Tibial artery (tissue), 4 donors: ENCODE measurements at regions not wholly inside any gene's neighbourhood (a gene's known extent, or its start where the extent isn't known, plus 50 kb on each side); places are given as distances from the start of the nearest gene placed in this dataset.

Experiments used
- DNase-seq, 2 donors: peaks; one replicate each; pipeline ENCODE4 v3.0.0-alpha.2; 2019
- H3K27ac ChIP-seq, 2 donors: fragments of 200-600 bp; sonication (generic) in 1 of 2; 1 replicate in 1 of 2; 2 replicates in 1 of 2; pipeline ENCODE4 v1.5.1; 2018 to 2019; ENCODE audit warnings: mild to moderate bottlenecking in 1 of 2
- H3K27me3 ChIP-seq, 2 donors: fragments of 200-600 bp; sonication (generic) in 1 of 2; one replicate each; pipeline versions ENCODE4 v1.5.1 to v1.6.0; 2016 to 2019
- H3K36me3 ChIP-seq, 3 donors: fragments of 200-600 bp; sonication (generic) in 2 of 3; one replicate each; pipeline ENCODE4 v1.5.1; 2016 to 2019; ENCODE audit warnings: mild to moderate bottlenecking in 2 of 3
- H3K4me1 ChIP-seq, 4 donors: fragments of 200-600 bp; sonication (generic) in 2 of 4; 1 replicate in 3 of 4; 2 replicates in 1 of 4; pipeline ENCODE4 v1.5.1; 2016 to 2019
- H3K4me3 ChIP-seq, 2 donors: fragments of 200-600 bp; sonication (generic) in 1 of 2; 1 replicate in 1 of 2; 2 replicates in 1 of 2; pipeline ENCODE4 v1.5.1; 2018 to 2019; ENCODE audit warnings: mild to moderate bottlenecking in 2 of 2
- H3K9me3 ChIP-seq, 3 donors: fragments of 200-600 bp; sonication (generic) in 1 of 3; one replicate each; pipeline ENCODE4 v1.5.1; 2016 to 2019
- intact Hi-C: fragments of 100-400 bp; cut with DNase I; formaldehyde crosslinking; loops from one replicate; pipeline ENCODE4 v1.15.0; 2023; ENCODE audit warnings: low total_unique reads
- TF ChIP-seq, protein P1 (sequence below), 2 experiments: fragments of 200-600 bp in 1 of 2; fragments of 450-650 bp in 1 of 2; IDR thresholded peaks; one replicate each; pipeline ENCODE4 v1.5.1; 2017 to 2019; ENCODE audit warnings: antibody characterized with exemption in 2 of 2, mild to moderate bottlenecking in 1 of 2, moderate library complexity in 1 of 2

DNA sequence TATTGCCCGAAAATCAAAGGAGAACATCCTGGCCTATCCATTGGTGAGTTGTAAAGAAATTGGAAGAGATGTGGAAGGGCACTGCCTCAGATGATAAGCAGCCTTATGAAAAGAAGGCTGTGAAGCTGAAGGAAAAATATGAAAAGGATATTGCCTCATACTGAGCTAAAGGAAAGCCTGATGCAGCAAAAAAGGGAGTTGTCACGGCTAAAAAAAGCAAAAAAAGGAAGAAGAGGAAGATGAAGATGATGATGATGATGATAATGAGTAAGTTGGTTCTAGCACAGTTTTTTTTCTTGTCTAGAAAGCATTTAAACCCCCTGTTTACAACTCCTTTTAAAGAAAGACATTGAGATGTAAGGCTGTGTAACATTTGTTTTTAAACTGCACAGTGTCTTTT is 59.8 kb upstream of the ZBED3 start:
- no peaks in the 10 kb centered on the region for H3K27me3 ChIP-seq
- DNase-seq: no peak
- no peaks in the 10 kb centered on the region for H3K36me3 ChIP-seq
- no peaks in the 10 kb centered on the region for H3K9me3 ChIP-seq
- H3K4me3 ChIP-seq: no peak overlapping the region
- intact Hi-C loops: loop anchor here (5.0 kb wide), 1 partner anchor 290 kb away; no protein-coding TSS in a partner anchor
- TF ChIP-seq, protein P1, sequence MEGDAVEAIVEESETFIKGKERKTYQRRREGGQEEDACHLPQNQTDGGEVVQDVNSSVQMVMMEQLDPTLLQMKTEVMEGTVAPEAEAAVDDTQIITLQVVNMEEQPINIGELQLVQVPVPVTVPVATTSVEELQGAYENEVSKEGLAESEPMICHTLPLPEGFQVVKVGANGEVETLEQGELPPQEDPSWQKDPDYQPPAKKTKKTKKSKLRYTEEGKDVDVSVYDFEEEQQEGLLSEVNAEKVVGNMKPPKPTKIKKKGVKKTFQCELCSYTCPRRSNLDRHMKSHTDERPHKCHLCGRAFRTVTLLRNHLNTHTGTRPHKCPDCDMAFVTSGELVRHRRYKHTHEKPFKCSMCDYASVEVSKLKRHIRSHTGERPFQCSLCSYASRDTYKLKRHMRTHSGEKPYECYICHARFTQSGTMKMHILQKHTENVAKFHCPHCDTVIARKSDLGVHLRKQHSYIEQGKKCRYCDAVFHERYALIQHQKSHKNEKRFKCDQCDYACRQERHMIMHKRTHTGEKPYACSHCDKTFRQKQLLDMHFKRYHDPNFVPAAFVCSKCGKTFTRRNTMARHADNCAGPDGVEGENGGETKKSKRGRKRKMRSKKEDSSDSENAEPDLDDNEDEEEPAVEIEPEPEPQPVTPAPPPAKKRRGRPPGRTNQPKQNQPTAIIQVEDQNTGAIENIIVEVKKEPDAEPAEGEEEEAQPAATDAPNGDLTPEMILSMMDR (IDR thresholded peaks at IDR 0.05): no peak
- H3K27ac ChIP-seq: no peak overlapping the region
- H3K4me1 ChIP-seq: peaks cover 0 to 22% (median 2%) of the 10 kb centered on the region in 4 donors

DNA sequence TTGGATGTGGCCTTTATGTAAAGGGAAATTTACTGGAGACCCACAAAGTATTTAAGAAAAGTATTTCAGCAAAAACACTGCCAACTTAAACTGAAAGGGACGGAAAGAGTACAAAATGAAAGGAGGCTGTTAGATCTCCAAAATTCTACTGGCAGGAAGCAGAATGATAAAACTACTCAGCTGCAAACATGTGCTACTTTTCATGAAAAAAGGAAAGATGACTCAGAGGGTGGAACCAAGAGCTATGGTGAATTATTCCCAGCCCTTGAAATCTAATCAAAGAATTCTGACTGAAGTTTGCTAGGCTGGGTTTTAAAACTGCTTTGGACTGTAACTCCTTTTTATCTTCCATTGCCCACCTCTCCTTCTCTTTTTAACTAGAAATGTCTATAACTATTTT is 58.6 kb upstream of the ZBED3 start:
- no peak for DNase-seq
- Histone ChIP-seq H3K4me3 (no peak overlapping the region), H3K4me1 (peaks cover 0 to 22% (median 2%) of the 10 kb centered on the region in 4 donors), H3K27me3 (no peaks in the 10 kb centered on the region), H3K36me3 (no peaks in the 10 kb centered on the region), H3K27ac (peak overlapping the region; percentile 13 to 47), H3K9me3 (no peaks in the 10 kb centered on the region)
- TF ChIP-seq, protein P1 (IDR thresholded peaks at IDR 0.05): no peak
- intact Hi-C loops: loop anchor here (5.0 kb wide), 1 partner anchor 292 kb away; no protein-coding TSS in a partner anchor

DNA sequence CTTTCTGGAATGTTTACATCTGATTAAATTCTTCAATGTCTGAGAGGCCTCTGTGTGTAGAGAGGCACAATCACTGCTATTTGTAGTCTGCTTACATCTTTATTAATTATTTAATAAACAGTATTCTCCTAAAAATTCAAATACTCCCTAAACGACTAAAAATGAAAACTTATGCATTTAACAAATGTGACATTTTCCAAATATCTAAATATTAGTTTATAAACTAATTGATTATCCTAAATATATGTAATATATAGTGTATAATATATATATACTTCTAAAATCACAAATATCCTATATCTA is 57.7 kb upstream of the ZBED3 start:
- Histone ChIP-seq H3K36me3 (no peaks in the 10 kb centered on the region), H3K27ac (peak overlapping the region in 1 of 2 donors; percentile 47), H3K4me3 (no peak overlapping the region), H3K9me3 (no peaks in the 10 kb centered on the region), H3K27me3 (no peaks in the 10 kb centered on the region), H3K4me1 (peaks cover 0 to 22% (median 2%) of the 10 kb centered on the region in 4 donors)
- no peak for DNase-seq
- intact Hi-C loops: loop anchor here (5.0 kb wide), 2 partner anchors 293 to 348 kb away; partner anchors contain the start of gene WDR41
- TF ChIP-seq, protein P1 (IDR thresholded peaks at IDR 0.05): no peak

DNA sequence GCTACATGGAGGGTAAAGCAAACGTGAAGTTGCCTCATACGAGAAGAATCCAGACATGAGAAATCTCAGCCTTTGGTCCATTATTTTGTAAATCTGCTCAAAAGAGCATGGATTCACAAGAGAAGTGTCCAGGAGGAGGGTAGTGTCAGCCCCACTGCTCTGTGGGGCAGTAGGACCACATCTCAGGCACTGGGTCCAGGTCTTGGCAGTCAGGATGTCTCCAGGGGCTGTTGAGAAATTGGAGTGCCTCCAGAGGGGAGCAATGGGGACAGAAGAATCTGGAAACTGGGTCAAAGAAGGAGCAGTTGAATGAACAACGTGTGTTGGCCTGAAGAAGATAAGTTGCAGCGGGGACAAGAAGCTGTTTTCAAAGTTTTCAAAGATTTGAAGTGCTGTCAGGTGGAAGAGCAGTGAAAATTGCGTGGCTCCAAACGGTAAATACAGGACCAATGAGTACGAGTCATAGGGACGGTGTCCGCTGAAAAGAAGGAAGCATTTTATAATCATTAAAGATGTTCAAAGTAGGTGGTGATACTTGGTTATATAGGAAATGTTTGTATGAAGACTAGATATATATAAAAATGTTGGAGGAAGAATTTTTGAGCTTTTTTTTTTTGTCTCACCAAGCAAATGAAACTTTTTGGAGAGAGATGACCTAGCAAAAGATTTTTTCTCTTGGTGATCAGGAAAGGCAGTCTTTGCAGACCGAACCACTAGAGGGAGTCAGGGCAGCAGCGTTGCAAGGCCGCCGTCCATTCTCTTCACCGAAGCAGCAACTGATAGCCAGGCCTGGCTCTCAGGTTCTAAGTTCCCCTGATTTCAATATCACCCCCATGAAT is 57.1 kb upstream of the ZBED3 start:
- peak; percentile 71 to 86 for DNase-seq
- Histone ChIP-seq H3K4me1 (peaks cover 0 to 22% (median 2%) of the 10 kb centered on the region in 4 donors), H3K9me3 (no peaks in the 10 kb centered on the region), H3K4me3 (no peak overlapping the region), H3K27me3 (no peaks in the 10 kb centered on the region), H3K36me3 (no peaks in the 10 kb centered on the region), H3K27ac (peak overlapping the region in 1 of 2 donors; percentile 18)
- intact Hi-C loops: loop anchor here (5.0 kb wide), 1 partner anchor 348 kb away; the partner anchor contains the start of gene WDR41
- TF ChIP-seq, protein P1 (IDR thresholded peaks at IDR 0.05): peak; percentile 78 to 82

DNA sequence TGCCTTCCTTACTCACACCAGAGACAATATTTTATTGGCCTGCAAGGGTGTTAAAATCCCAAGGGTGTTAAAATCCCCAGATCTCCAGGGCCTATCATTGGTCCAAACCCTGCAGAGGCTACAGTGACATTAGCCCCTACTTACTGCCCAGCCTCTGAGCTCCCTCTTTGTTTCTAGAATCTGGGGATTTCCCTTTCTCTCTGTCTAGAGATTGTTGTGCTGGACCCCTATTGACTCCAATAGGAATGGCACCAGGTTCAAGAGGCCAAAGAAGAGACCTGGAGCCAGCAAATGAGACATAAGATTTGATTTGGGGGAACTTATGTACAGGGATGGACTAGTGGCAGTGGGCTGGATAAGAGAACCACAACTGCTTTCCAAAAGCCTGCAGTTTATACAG is 53.3 kb upstream of the ZBED3 start:
- no peaks in the 10 kb centered on the region for H3K36me3 ChIP-seq
- intact Hi-C loops: loop anchor here (5.0 kb wide), 1 partner anchor 352 kb away; the partner anchor contains the start of gene WDR41
- H3K4me1 ChIP-seq: peaks cover 0 to 8% (median 0%) of the 10 kb centered on the region in 4 donors
- DNase-seq: no peak
- no peak overlapping the region for H3K4me3 ChIP-seq
- H3K27ac ChIP-seq: no peak overlapping the region
- H3K27me3 ChIP-seq: no peaks in the 10 kb centered on the region
- H3K9me3 ChIP-seq: no peaks in the 10 kb centered on the region
- TF ChIP-seq, protein P1 (IDR thresholded peaks at IDR 0.05): no peak
